Ectodermal cell (in vitro differentiated cells): ENCODE measurements at regions not wholly inside any gene's neighbourhood (a gene's known extent, or its start where the extent isn't known, plus 50 kb on each side); places are given as distances from the start of the nearest gene placed in this dataset.

ENCODE experiments used
- H3K27ac ChIP-seq: 2 replicates; pipeline ENCODE4 v1.7.0; 2013; ENCODE audit warnings: mild to moderate bottlenecking, low read depth, low read length; ENCODE audit not compliant: insufficient read depth, poor library complexity, severe bottlenecking
- H3K27me3 ChIP-seq: 2 replicates; pipeline ENCODE4 v1.7.0; 2013; ENCODE audit warnings: mild to moderate bottlenecking, low read length; ENCODE audit not compliant: insufficient read depth, control insufficient read depth, poor library complexity, severe bottlenecking
- H3K36me3 ChIP-seq: one replicate; pipeline ENCODE4 v1.7.0; 2013; ENCODE audit warnings: low read length; ENCODE audit not compliant: control insufficient read depth, insufficient read depth
- H3K4me1 ChIP-seq: one replicate; pipeline ENCODE4 v1.7.0; 2013; ENCODE audit warnings: low read length; ENCODE audit not compliant: control insufficient read depth, insufficient read depth
- H3K4me3 ChIP-seq: 2 replicates; pipeline ENCODE4 v1.7.0; 2013; ENCODE audit warnings: low read depth, low read length, control low read depth; ENCODE audit not compliant: insufficient read depth
- H3K9me3 ChIP-seq: 2 replicates; pipeline ENCODE4 v1.7.0; 2013; ENCODE audit warnings: mild to moderate bottlenecking, low read length, moderate library complexity; ENCODE audit not compliant: control insufficient read depth
- WGBS, 2 experiments: methylation state at CpG; one replicate each; pipeline ENCODE4 v1.1.7; 2013; ENCODE audit warnings: missing lambda C conversion rate in 2 of 2; 5-methylcytosine and 5-hydroxymethylcytosine counted together

DNA sequence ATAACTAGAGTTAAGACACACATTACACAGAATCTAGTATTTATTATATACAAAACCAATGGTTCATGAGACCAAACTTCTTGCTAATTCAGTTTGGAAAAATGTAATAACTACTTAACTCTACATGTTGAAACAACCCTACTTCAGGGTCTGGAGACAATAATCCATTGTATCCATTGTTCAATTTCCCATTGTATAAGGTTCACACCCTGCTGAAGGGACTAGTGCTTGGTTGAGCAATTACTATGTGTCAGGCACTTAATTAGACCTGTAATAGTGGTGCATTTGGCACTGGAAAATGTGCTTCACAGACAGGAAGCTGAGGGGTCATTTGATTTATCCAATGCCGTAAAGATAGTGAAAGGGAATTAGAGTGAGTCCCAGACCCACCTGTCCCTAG is 114.3 kb upstream of the PAPPA start:
- no peaks in the 10 kb centered on the region for H3K36me3 ChIP-seq
- WGBS, 2 experiments: 88 to 94% methylated on average over 1 of the region's 1 CpG
- H3K27ac ChIP-seq: no peak overlapping the region
- no peaks in the 10 kb centered on the region for H3K4me1 ChIP-seq
- H3K4me3 ChIP-seq: no peak overlapping the region
- H3K27me3 ChIP-seq: no peaks in the 10 kb centered on the region
- H3K9me3 ChIP-seq: no peaks in the 10 kb centered on the region

DNA sequence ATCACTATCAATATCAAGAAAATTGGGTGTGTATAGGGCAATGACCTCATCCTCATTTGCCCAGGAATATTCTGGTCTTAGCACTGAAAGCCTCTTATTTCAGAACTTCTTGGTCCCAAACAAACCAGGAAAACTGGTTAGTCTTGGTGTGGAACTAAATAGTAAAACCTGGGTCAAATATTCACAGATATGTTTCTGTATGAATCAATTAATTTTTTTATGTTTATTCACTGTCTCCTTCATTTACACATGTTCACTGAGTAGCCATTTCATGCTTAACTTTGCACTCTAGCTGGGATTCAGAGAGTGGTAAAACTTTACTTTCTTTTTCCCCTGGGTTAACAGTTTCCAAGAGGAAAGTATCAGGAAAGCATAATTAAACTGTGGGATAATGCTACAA is 113.7 kb upstream of the PAPPA start:
- Histone ChIP-seq H3K4me1 (no peaks in the 10 kb centered on the region), H3K9me3 (no peaks in the 10 kb centered on the region), H3K36me3 (no peaks in the 10 kb centered on the region), H3K27ac (no peak overlapping the region), H3K27me3 (no peaks in the 10 kb centered on the region), H3K4me3 (no peak overlapping the region)

DNA sequence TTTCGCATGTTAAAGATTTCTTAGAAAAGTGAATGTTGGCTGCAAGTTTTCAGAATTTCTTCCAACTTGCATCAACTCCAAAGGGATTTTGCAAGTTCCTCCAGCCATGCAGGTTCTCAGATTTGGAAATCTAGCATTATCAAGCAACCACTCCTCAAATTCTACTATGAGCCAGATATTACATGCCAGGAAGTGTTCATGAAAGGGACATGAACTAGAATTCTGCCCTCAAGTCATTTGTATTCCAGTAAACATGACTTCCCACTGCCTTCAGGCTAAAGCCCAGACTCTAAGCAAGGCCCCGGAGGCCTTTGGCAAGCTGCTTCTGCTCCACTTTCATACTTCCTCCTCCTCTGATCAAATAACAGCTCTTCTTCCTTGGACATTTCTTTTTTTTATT is 111.3 kb upstream of the PAPPA start:
- H3K4me3 ChIP-seq: no peak overlapping the region
- H3K27me3 ChIP-seq: no peaks in the 10 kb centered on the region
- H3K4me1 ChIP-seq: no peaks in the 10 kb centered on the region
- no peak overlapping the region for H3K27ac ChIP-seq
- no peaks in the 10 kb centered on the region for H3K36me3 ChIP-seq
- WGBS, 2 experiments: 95 to 98% methylated on average over 2 of the region's 2 CpGs
- no peaks in the 10 kb centered on the region for H3K9me3 ChIP-seq

DNA sequence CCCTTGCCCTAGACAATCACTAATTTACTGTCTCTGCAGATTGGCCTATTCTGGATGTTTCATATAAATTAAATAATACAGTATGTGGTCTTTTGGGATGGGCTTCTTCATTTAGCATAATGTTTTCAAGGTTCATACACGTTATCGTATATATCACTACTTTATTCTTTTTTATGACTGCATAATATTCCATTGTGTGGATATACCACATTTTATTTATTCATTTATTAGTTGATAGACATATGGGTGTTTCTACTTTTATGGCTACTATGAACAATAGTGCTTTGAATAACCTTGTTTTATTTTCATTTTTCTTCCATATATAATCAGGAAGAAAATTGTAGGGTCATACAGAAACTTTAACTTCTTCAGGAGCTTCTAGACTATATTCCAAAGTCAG is 108.5 kb upstream of the PAPPA start:
- no peak overlapping the region for H3K27ac ChIP-seq
- H3K4me1 ChIP-seq: no peaks in the 10 kb centered on the region
- no peak overlapping the region for H3K4me3 ChIP-seq
- H3K36me3 ChIP-seq: no peaks in the 10 kb centered on the region
- no peaks in the 10 kb centered on the region for H3K9me3 ChIP-seq
- WGBS, 2 experiments: no CpG with 5 or more reads among the region's 2 CpGs
- no peaks in the 10 kb centered on the region for H3K27me3 ChIP-seq

DNA sequence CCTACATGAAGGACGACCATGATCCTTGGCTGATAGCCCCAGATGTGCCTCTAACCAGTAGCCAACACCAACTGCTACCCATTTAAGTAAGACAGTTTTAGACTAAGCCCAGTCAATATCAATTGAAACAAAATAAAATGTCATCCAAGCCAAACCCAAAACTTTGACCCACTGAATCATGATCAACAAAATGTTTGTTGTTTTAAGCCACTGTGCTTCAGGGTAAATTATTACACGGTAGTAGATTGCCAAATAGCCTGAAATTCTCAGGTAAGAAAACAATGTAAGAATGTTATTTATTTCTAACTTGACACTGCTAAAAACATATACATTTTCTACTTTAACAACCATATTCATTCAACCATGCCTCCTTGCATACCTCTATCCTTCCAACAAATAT is 105.5 kb upstream of the PAPPA start:
- Histone ChIP-seq H3K36me3 (no peaks in the 10 kb centered on the region), H3K4me3 (no peak overlapping the region), H3K27me3 (no peaks in the 10 kb centered on the region), H3K9me3 (no peaks in the 10 kb centered on the region), H3K4me1 (no peaks in the 10 kb centered on the region), H3K27ac (no peak overlapping the region)
- 88 to 94% methylated on average over 2 of the region's 2 CpGs for WGBS, 2 experiments

DNA sequence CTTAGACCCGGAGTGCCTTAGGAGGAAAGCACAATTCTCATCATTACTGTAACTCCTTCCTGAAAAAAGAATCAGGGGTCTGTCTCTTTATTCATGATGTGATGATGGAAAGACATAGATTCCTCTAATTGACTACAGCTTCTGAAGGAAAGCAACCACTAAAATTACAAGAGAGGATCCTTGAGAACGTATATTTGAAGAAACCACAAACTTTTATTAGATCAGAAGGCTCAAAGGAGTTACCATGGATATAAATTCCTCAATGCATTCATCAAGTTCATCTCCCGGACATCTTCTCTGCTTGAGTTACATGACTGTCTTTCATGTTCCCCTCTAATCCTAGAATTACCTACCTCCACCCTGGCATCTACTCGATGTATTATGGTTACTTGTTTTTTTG is 104.1 kb upstream of the PAPPA start:
- H3K36me3 ChIP-seq: no peaks in the 10 kb centered on the region
- WGBS, 2 experiments: 87 to 88% methylated on average over 2 to 3 of the region's 4 CpGs
- H3K4me3 ChIP-seq: no peak overlapping the region

DNA sequence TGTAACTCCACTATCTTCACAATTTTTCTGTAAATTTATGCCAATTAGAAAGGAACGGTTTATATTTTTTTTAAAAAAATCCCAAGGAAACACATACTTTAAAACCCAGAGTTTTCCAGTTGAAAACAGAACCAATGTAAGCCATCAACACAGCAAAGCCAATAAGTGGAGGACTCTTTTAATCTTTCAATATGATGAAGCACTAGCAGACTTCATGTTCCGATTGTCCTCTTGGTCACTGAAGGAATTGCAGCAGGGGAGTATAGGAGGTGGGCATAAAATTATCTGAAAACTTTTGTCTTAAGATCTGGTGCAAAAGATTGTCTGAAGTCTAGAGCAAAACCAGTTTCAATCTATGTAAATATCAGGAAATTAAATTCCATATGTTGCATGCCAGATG is 102.1 kb upstream of the PAPPA start:
- Histone ChIP-seq H3K9me3 (no peaks in the 10 kb centered on the region), H3K36me3 (no peaks in the 10 kb centered on the region), H3K4me1 (no peaks in the 10 kb centered on the region), H3K27ac (no peak overlapping the region), H3K4me3 (no peak overlapping the region), H3K27me3 (no peaks in the 10 kb centered on the region)
- WGBS, 2 experiments: 100% methylated on average over 2 of the region's 2 CpGs

More for the DNA sequence above, 104.1 kb upstream of the PAPPA start:
- no peaks in the 10 kb centered on the region for H3K27me3 ChIP-seq
- no peaks in the 10 kb centered on the region for H3K4me1 ChIP-seq
- no peak overlapping the region for H3K27ac ChIP-seq
- no peaks in the 10 kb centered on the region for H3K9me3 ChIP-seq

DNA sequence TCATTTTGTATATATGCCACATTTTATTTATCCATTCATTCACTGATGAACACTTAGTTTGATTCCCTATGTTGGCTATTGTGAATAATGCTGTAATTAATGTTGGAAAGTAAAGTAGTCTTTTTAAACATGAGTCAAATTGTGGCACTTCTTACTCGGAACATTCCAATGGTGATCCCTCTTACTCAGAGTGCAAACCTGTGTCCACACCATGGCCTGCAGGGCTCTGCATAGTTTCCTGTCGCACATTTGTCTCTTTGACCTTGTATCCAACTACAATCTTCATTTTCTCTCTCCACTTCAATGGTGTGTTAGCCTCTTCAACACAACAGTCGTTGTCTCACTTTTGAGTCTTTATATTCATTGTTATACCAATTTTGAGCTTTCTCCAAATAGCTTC is 98.1 kb upstream of the PAPPA start:
- no peak overlapping the region for H3K27ac ChIP-seq
- no peaks in the 10 kb centered on the region for H3K9me3 ChIP-seq
- no peaks in the 10 kb centered on the region for H3K27me3 ChIP-seq
- H3K4me1 ChIP-seq: no peaks in the 10 kb centered on the region
- 86 to 94% methylated on average over 3 of the region's 3 CpGs for WGBS, 2 experiments
- H3K36me3 ChIP-seq: no peaks in the 10 kb centered on the region
- H3K4me3 ChIP-seq: no peak overlapping the region

DNA sequence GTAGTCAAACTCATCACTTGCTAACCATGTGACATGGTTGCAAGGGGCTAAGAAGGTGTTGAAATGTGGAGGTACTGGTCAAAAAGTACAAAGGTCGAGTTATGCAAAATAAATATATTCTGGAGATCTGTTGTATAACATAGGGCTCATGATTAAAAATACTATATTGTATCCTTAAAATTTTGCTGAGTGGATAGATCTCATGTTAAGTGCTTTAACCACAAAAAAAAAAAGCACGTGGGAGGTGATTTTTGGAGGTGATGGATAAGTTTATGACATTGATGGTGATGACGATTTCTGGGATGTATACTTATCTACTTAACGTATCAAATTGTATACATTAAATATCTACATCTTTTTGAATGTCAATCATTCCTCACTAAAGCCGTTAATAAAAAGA is 96.2 kb upstream of the PAPPA start:
- Histone ChIP-seq H3K27ac (no peak overlapping the region), H3K27me3 (no peaks in the 10 kb centered on the region), H3K36me3 (no peaks in the 10 kb centered on the region), H3K4me1 (no peaks in the 10 kb centered on the region), H3K4me3 (no peak overlapping the region), H3K9me3 (no peaks in the 10 kb centered on the region)
- WGBS, 2 experiments: 86 to 94% methylated on average over 3 to 4 of the region's 5 CpGs

DNA sequence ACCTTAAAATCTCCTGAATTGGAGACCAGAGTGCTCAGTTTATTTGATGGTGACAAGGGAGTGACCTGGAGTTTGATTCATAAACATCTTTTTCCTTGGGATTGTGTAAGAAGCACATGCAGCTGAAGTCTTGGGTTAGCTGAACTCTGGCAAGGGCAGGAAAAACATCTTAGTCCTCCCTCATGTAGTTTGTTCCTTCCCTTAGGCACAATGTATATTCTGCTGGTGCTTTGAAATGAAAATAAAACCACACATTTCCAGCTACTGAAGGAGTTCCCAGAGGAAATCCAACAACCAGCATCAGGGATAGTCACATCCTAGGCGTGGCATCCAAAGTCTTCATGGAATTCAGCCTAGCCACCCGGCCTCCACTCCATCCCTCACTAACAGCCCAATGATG is 95.2 kb upstream of the PAPPA start:
- no peaks in the 10 kb centered on the region for H3K27me3 ChIP-seq
- no peaks in the 10 kb centered on the region for H3K4me1 ChIP-seq
- no peak overlapping the region for H3K4me3 ChIP-seq
- no peak overlapping the region for H3K27ac ChIP-seq
- no peaks in the 10 kb centered on the region for H3K9me3 ChIP-seq
- no peaks in the 10 kb centered on the region for H3K36me3 ChIP-seq
- 93 to 94% methylated on average over 2 of the region's 2 CpGs for WGBS, 2 experiments

DNA sequence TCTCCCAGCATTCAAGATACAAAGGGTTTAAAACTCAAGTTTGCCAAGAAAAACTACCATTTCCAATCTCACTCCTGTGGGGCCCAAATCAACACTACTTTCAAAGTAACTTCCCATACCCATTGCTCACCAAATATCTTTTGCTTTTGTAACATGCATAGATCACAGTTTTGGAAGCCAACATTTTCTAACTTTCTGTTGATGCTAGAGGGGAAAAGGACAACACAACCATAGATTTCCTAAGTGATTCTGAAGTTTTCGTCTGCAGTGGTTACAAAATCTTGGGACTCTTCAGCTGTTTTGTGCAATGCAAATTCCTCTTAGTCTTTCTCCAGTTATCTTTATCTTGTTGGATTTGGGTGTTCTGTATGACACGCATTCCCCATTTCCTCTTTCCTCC is 94.1 kb upstream of the PAPPA start:
- H3K4me3 ChIP-seq: no peak overlapping the region
- H3K27ac ChIP-seq: no peak overlapping the region
- H3K9me3 ChIP-seq: no peaks in the 10 kb centered on the region
- no peaks in the 10 kb centered on the region for H3K4me1 ChIP-seq
- H3K36me3 ChIP-seq: no peaks in the 10 kb centered on the region
- 100% methylated on average over 1 of the region's 2 CpGs for WGBS, 2 experiments
- no peaks in the 10 kb centered on the region for H3K27me3 ChIP-seq
